GM23338 (cell line): ENCODE measurements at regions not wholly inside any gene's neighbourhood (a gene's known extent, or its start where the extent isn't known, plus 50 kb on each side); places are given as distances from the start of the nearest gene placed in this dataset.

ENCODE experiments used
- ATAC-seq: fragments of 200-7000 bp; cut with Tn5 transposase; 3 replicates; pipeline ENCODE4 v1.9.1; 2020
- DNase-seq: peaks from one replicate; pipeline ENCODE4 v3.0.0-alpha.2; 2015; ENCODE audit warnings: low spot score
- H2AFZ ChIP-seq: fragments of 200-600 bp; sonication (generic); 2 replicates; pipeline ENCODE4 v1.8.0; 2016; ENCODE audit warnings: antibody characterized with exemption, mild to moderate bottlenecking, moderate library complexity
- H3F3A ChIP-seq: fragments of 200-600 bp; sonication (generic); replicated peaks from 2 replicates; pipeline ENCODE4 v1.8.0; 2017; ENCODE audit warnings: antibody characterized with exemption, mixed run types, low read depth
- H3K27ac ChIP-seq: fragments of 200-600 bp; sonication (generic); 2 replicates; pipeline ENCODE4 v1.6.1; 2016; ENCODE audit warnings: low read depth
- H3K27me3 ChIP-seq: fragments of 200-600 bp; sonication (generic); 2 replicates; pipeline ENCODE4 v1.8.0; 2016; ENCODE audit warnings: mild to moderate bottlenecking, mixed run types, moderate library complexity; ENCODE audit not compliant: insufficient read depth
- H3K36me3 ChIP-seq: fragments of 200-600 bp; sonication (generic); 2 replicates; pipeline ENCODE4 v1.8.0; 2016; ENCODE audit warnings: mild to moderate bottlenecking; ENCODE audit not compliant: insufficient read depth
- H3K4me1 ChIP-seq: fragments of 200-600 bp; sonication (generic); 2 replicates; pipeline ENCODE4 v1.8.0; 2016; ENCODE audit warnings: mild to moderate bottlenecking, moderate library complexity; ENCODE audit not compliant: insufficient read depth
- H3K4me2 ChIP-seq: fragments of 200-600 bp; sonication (generic); 2 replicates; pipeline ENCODE4 v1.7.1; 2017; ENCODE audit warnings: mixed run types
- H3K4me3 ChIP-seq: fragments of 200-600 bp; sonication (generic); 2 replicates; pipeline ENCODE4 v1.6.1; 2016; ENCODE audit warnings: mixed run types
- H3K79me2 ChIP-seq: fragments of 200-600 bp; sonication (generic); replicated peaks from 2 replicates; pipeline ENCODE4 v1.8.0; 2017; ENCODE audit warnings: mild to moderate bottlenecking; ENCODE audit not compliant: insufficient read depth
- H3K9me2 ChIP-seq: fragments of 200-600 bp; sonication (generic); 2 replicates; pipeline ENCODE4 v1.8.0; 2017; ENCODE audit not compliant: insufficient read depth
- H4K20me1 ChIP-seq: fragments of 200-600 bp; sonication (generic); replicated peaks from 2 replicates; pipeline ENCODE4 v1.8.0; 2017; ENCODE audit warnings: mild to moderate bottlenecking; ENCODE audit not compliant: insufficient read depth
- H3K27ac Mint-ChIP-seq: 2 replicates; pipeline ENCODE4 v1.8.0; 2020; ENCODE audit warnings: inconsistent platforms, mild to moderate bottlenecking, moderate library complexity, mixed read lengths
- H3K27me3 Mint-ChIP-seq: 3 replicates; pipeline ENCODE4 v1.8.0; 2022; ENCODE audit warnings: low read depth, mild to moderate bottlenecking, moderate library complexity, mixed read lengths, inconsistent platforms; ENCODE audit not compliant: insufficient read depth, poor library complexity
- H3K36me3 Mint-ChIP-seq: 3 replicates; pipeline ENCODE4 v1.8.0; 2021; ENCODE audit warnings: low read depth, mild to moderate bottlenecking, inconsistent platforms, moderate library complexity, mixed read lengths
- H3K4me1 Mint-ChIP-seq: 3 replicates; pipeline ENCODE4 v1.8.0; 2020; ENCODE audit warnings: mild to moderate bottlenecking, inconsistent platforms, mixed read lengths
- H3K4me3 Mint-ChIP-seq: 3 replicates; pipeline ENCODE4 v1.8.0; 2021; ENCODE audit warnings: moderate library complexity, mild to moderate bottlenecking, inconsistent platforms, mixed read lengths
- H3K9me3 Mint-ChIP-seq: 3 replicates; pipeline ENCODE4 v1.8.0; 2020; ENCODE audit warnings: moderate library complexity, mild to moderate bottlenecking, inconsistent platforms, mixed read lengths
- CREB1 ChIP-seq: fragments of 250-450 bp; sonication (Bioruptor Pico); IDR thresholded peaks from 2 replicates; pipeline ENCODE4 v1.5.0; 2020; ENCODE audit warnings: low read depth, mild to moderate bottlenecking, moderate library complexity
- EZH2 ChIP-seq: fragments of 200-600 bp; sonication (generic); IDR thresholded peaks from one replicate; pipeline ENCODE4 v1.8.0; 2017; ENCODE audit warnings: antibody characterized with exemption, mild to moderate bottlenecking, low read depth; ENCODE audit not compliant: unreplicated experiment
- EZH2phosphoT487 ChIP-seq: fragments of 200-600 bp; sonication (generic); IDR thresholded peaks from one replicate; pipeline ENCODE4 v1.8.1; 2018; ENCODE audit warnings: antibody characterized with exemption; ENCODE audit not compliant: unreplicated experiment
- JUNB ChIP-seq: IDR thresholded peaks from one replicate; pipeline ENCODE4 v1.6.1; 2016; ENCODE audit warnings: antibody characterized with exemption; ENCODE audit not compliant: unreplicated experiment
- NANOG ChIP-seq: IDR thresholded peaks from 2 replicates; pipeline ENCODE4 v1.6.1; 2016; ENCODE audit warnings: antibody characterized with exemption, borderline replicate concordance
- POLR2AphosphoS5 ChIP-seq: IDR thresholded peaks from 2 replicates; pipeline ENCODE4 v1.6.1; 2016; ENCODE audit warnings: antibody characterized with exemption, low read depth
- STAT1 ChIP-seq: IDR thresholded peaks from one replicate; pipeline ENCODE4 v1.6.1; 2016; ENCODE audit warnings: antibody characterized with exemption; ENCODE audit not compliant: unreplicated experiment
- ZNF114 ChIP-seq: fragments of 250-450 bp; sonication (Bioruptor Pico); IDR thresholded peaks from 2 replicates; pipeline ENCODE4 v1.5.0; 2020; ENCODE audit warnings: mild to moderate bottlenecking, moderate library complexity
- ZNF331 ChIP-seq: fragments of 250-450 bp; sonication (Bioruptor Pico); IDR thresholded peaks from 2 replicates; pipeline ENCODE4 v1.5.0; 2020; ENCODE audit warnings: low read depth, mild to moderate bottlenecking, moderate library complexity
- TF ChIP-seq, protein P1 (sequence below): fragments of 250-450 bp; sonication (Bioruptor Pico); IDR thresholded peaks from 2 replicates; pipeline ENCODE4 v1.5.0; 2020; ENCODE audit warnings: mild to moderate bottlenecking, moderate library complexity
- TF ChIP-seq, protein P2 (sequence below): IDR thresholded peaks from 2 replicates; pipeline ENCODE4 v1.6.1; 2016; ENCODE audit warnings: antibody characterized with exemption
- TF ChIP-seq, protein P3 (sequence below), 2 experiments: fragments of 200-600 bp in 1 of 2; sonication (generic) in 1 of 2; conservative IDR thresholded peaks; 2 replicates each; pipeline versions ENCODE4 v1.5.1 to v1.6.1; 2016 to 2017; ENCODE audit warnings: antibody characterized with exemption in 2 of 2, low read depth in 2 of 2, mild to moderate bottlenecking in 2 of 2, moderate library complexity in 1 of 2
- TF ChIP-seq, protein P4 (sequence below): IDR thresholded peaks from one replicate; pipeline ENCODE4 v1.6.1; 2018; ENCODE audit warnings: antibody characterized with exemption; ENCODE audit not compliant: unreplicated experiment

DNA sequence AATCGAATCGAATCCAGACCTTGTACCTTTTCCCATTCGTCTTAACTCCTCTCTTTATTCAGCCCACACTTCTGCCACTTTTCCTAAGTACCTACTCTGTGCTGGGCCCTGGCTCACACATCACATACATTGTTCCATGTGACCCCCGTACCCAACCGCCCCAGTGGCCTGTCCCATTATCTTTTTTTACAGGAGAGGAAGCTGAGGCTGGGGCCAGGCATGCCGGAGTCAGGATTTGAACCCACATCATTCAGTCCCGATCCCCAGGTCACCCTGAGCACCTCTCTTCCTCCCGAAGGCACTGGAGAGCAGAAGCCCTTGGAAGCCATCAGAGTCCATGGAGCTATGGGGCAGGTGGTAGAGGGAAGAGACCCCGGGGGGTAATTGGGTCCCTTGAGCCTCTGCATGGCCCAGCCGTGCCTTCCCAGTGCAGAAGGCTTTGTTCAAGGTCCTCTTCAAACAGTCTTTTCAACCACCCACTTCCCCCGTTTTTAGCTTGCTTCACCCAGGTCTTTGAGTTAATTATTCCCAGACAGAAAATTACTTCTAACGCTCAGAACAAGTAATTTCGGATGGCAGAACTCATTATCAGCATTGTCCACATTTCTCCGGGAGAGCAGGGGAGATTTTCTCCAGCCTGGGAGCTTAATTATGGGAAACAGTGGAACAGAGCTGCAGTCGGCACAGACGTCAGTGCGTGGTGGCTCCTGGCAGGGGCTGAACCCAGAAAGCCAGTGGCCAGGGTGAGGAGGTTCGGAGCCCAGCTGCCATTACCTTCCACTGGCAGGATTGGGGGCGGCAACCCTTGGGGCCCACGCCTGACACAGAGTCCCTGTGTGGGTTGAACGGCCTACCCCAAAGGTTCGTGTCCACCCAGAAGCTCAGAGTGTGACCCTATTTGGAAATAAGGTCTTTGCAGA, 82.4 kb upstream of the RTL6 start:
- Mint-ChIP-seq H3K4me1 (no peaks in the 10 kb centered on the region), H3K27ac (no peak overlapping the region), H3K4me3 (no peak overlapping the region), H3K27me3 (peaks cover 7% of the 10 kb centered on the region), H3K36me3 (no peaks in the 10 kb centered on the region), H3K9me3 (no peaks in the 10 kb centered on the region)
- Histone ChIP-seq H3K27ac (no peak overlapping the region), H2AFZ (no peak overlapping the region), H3K4me3 (no peak overlapping the region), H3K9me2 (no peaks in the 10 kb centered on the region), H3K4me2 (no peak overlapping the region), H3K79me2 (no peaks in the 10 kb centered on the region), H3K36me3 (no peaks in the 10 kb centered on the region), H3F3A (no peaks in the 10 kb centered on the region), H3K27me3 (no peaks in the 10 kb centered on the region), H3K4me1 (no peaks in the 10 kb centered on the region), H4K20me1 (no peaks in the 10 kb centered on the region)
- ATAC-seq (no peak), DNase-seq (no peak)
- TF ChIP-seq NANOG = no peak
- TF ChIP-seq CREB1 = no peak
- TF ChIP-seq, protein P1, sequence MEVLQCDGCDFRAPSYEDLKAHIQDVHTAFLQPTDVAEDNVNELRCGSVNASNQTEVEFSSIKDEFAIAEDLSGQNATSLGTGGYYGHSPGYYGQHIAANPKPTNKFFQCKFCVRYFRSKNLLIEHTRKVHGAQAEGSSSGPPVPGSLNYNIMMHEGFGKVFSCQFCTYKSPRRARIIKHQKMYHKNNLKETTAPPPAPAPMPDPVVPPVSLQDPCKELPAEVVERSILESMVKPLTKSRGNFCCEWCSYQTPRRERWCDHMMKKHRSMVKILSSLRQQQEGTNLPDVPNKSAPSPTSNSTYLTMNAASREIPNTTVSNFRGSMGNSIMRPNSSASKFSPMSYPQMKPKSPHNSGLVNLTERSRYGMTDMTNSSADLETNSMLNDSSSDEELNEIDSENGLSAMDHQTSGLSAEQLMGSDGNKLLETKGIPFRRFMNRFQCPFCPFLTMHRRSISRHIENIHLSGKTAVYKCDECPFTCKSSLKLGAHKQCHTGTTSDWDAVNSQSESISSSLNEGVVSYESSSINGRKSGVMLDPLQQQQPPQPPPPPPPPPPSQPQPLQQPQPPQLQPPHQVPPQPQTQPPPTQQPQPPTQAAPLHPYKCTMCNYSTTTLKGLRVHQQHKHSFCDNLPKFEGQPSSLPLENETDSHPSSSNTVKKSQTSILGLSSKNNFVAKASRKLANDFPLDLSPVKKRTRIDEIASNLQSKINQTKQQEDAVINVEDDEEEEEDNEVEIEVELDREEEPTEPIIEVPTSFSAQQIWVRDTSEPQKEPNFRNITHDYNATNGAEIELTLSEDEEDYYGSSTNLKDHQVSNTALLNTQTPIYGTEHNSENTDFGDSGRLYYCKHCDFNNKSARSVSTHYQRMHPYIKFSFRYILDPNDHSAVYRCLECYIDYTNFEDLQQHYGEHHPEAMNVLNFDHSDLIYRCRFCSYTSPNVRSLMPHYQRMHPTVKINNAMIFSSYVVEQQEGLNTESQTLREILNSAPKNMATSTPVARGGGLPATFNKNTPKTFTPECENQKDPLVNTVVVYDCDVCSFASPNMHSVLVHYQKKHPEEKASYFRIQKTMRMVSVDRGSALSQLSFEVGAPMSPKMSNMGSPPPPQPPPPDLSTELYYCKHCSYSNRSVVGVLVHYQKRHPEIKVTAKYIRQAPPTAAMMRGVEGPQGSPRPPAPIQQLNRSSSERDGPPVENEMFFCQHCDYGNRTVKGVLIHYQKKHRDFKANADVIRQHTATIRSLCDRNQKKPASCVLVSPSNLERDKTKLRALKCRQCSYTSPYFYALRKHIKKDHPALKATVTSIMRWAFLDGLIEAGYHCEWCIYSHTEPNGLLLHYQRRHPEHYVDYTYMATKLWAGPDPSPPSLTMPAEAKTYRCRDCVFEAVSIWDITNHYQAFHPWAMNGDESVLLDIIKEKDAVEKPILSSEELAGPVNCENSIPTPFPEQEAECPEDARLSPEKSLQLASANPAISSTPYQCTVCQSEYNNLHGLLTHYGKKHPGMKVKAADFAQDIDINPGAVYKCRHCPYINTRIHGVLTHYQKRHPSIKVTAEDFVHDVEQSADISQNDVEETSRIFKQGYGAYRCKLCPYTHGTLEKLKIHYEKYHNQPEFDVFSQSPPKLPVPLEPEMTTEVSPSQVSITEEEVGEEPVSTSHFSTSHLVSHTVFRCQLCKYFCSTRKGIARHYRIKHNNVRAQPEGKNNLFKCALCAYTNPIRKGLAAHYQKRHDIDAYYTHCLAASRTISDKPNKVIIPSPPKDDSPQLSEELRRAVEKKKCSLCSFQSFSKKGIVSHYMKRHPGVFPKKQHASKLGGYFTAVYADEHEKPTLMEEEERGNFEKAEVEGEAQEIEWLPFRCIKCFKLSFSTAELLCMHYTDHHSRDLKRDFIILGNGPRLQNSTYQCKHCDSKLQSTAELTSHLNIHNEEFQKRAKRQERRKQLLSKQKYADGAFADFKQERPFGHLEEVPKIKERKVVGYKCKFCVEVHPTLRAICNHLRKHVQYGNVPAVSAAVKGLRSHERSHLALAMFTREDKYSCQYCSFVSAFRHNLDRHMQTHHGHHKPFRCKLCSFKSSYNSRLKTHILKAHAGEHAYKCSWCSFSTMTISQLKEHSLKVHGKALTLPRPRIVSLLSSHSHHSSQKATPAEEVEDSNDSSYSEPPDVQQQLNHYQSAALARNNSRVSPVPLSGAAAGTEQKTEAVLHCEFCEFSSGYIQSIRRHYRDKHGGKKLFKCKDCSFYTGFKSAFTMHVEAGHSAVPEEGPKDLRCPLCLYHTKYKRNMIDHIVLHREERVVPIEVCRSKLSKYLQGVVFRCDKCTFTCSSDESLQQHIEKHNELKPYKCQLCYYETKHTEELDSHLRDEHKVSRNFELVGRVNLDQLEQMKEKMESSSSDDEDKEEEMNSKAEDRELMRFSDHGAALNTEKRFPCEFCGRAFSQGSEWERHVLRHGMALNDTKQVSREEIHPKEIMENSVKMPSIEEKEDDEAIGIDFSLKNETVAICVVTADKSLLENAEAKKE = no peak
- no peak for TF ChIP-seq ZNF114 (CRISPR knock-in tag)
- no peak for TF ChIP-seq POLR2AphosphoS5
- TF ChIP-seq EZH2 = no peak
- TF ChIP-seq JUNB = no peak
- TF ChIP-seq STAT1 = no peak
- no peak for TF ChIP-seq EZH2phosphoT487
- TF ChIP-seq, protein P2, sequence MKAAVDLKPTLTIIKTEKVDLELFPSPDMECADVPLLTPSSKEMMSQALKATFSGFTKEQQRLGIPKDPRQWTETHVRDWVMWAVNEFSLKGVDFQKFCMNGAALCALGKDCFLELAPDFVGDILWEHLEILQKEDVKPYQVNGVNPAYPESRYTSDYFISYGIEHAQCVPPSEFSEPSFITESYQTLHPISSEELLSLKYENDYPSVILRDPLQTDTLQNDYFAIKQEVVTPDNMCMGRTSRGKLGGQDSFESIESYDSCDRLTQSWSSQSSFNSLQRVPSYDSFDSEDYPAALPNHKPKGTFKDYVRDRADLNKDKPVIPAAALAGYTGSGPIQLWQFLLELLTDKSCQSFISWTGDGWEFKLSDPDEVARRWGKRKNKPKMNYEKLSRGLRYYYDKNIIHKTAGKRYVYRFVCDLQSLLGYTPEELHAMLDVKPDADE = no peak
- TF ChIP-seq ZNF331 = no peak
- TF ChIP-seq, protein P3, sequence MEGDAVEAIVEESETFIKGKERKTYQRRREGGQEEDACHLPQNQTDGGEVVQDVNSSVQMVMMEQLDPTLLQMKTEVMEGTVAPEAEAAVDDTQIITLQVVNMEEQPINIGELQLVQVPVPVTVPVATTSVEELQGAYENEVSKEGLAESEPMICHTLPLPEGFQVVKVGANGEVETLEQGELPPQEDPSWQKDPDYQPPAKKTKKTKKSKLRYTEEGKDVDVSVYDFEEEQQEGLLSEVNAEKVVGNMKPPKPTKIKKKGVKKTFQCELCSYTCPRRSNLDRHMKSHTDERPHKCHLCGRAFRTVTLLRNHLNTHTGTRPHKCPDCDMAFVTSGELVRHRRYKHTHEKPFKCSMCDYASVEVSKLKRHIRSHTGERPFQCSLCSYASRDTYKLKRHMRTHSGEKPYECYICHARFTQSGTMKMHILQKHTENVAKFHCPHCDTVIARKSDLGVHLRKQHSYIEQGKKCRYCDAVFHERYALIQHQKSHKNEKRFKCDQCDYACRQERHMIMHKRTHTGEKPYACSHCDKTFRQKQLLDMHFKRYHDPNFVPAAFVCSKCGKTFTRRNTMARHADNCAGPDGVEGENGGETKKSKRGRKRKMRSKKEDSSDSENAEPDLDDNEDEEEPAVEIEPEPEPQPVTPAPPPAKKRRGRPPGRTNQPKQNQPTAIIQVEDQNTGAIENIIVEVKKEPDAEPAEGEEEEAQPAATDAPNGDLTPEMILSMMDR (conservative IDR thresholded peaks at IDR 0.05; ENCODE audit: low read depth in 2 of 2) = no peak
- TF ChIP-seq, protein P4, sequence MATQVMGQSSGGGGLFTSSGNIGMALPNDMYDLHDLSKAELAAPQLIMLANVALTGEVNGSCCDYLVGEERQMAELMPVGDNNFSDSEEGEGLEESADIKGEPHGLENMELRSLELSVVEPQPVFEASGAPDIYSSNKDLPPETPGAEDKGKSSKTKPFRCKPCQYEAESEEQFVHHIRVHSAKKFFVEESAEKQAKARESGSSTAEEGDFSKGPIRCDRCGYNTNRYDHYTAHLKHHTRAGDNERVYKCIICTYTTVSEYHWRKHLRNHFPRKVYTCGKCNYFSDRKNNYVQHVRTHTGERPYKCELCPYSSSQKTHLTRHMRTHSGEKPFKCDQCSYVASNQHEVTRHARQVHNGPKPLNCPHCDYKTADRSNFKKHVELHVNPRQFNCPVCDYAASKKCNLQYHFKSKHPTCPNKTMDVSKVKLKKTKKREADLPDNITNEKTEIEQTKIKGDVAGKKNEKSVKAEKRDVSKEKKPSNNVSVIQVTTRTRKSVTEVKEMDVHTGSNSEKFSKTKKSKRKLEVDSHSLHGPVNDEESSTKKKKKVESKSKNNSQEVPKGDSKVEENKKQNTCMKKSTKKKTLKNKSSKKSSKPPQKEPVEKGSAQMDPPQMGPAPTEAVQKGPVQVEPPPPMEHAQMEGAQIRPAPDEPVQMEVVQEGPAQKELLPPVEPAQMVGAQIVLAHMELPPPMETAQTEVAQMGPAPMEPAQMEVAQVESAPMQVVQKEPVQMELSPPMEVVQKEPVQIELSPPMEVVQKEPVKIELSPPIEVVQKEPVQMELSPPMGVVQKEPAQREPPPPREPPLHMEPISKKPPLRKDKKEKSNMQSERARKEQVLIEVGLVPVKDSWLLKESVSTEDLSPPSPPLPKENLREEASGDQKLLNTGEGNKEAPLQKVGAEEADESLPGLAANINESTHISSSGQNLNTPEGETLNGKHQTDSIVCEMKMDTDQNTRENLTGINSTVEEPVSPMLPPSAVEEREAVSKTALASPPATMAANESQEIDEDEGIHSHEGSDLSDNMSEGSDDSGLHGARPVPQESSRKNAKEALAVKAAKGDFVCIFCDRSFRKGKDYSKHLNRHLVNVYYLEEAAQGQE = no peak
